GM12873 (cell line): ENCODE measurements at regions not wholly inside any gene's neighbourhood (a gene's known extent, or its start where the extent isn't known, plus 50 kb on each side); places are given as distances from the start of the nearest gene placed in this dataset.

ENCODE experiments used
- TF ChIP-seq, protein P1 (sequence below): IDR thresholded peaks from 2 replicates; pipeline ENCODE4 v1.5.1; 2012; ENCODE audit warnings: low read depth, mild to moderate bottlenecking, moderate library complexity, low read length, control low read depth; ENCODE audit not compliant: insufficient read depth; ENCODE audit errors: missing control alignments

DNA sequence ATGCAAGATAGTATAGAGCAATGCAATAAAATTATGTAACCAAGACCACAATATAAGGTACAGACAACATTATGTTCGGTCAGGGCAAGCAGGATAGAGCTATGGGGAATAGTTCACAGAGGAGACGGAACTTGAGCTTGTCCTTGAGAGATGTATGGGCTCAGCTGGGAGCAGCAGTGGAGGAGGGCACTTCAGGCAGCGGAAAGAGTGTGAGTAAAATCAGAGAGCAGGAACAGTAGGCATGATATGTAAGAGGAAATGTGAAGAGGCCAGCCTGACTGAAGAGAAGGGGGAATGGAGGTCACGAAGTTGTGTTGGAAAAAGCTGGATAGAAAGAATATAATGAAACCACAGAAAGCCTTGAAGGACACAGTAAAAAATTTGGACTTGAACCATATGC lies 217.2 kb upstream of the NOCT start:
- TF ChIP-seq, protein P1, sequence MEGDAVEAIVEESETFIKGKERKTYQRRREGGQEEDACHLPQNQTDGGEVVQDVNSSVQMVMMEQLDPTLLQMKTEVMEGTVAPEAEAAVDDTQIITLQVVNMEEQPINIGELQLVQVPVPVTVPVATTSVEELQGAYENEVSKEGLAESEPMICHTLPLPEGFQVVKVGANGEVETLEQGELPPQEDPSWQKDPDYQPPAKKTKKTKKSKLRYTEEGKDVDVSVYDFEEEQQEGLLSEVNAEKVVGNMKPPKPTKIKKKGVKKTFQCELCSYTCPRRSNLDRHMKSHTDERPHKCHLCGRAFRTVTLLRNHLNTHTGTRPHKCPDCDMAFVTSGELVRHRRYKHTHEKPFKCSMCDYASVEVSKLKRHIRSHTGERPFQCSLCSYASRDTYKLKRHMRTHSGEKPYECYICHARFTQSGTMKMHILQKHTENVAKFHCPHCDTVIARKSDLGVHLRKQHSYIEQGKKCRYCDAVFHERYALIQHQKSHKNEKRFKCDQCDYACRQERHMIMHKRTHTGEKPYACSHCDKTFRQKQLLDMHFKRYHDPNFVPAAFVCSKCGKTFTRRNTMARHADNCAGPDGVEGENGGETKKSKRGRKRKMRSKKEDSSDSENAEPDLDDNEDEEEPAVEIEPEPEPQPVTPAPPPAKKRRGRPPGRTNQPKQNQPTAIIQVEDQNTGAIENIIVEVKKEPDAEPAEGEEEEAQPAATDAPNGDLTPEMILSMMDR = no peak

DNA sequence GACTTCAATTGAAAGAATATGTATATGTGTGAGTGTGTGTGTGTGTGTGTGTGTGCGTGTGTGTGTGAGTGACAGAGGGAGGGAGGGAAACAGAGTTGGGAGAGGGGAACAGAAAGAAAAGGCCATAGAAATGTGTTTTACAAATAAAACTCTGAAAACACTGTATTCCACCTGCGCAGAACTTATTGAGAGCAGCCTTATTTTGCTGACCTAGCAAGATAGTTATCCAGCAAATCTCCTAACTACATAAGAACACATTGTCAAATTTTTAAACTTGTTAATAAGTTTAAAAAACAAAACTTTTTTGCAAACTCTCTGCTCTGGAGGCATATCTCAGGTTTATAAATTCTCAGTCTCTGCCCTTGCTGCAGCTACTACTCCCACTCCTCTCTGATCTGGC lies 217.9 kb upstream of the NOCT start:
- TF ChIP-seq, protein P1 = no peak

DNA sequence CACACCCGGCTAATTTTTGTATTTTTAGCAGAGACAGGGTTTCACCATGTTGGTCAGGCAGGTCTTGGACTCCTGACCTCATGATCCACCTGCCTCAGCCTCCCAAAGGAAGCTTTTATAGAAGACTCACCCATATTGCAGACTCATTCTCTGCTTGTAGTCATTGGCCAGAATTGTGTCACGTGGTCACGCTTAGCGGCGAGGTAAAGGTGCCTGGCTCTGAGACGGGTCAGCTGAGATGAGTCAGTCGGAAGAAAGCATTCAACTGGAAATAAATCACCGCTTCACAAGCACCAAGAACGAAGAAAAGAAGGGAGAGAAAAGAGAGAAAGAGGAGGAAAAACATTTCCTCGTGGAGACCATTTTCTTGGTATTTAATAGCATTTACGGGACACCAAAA lies 218.8 kb upstream of the NOCT start:
- TF ChIP-seq, protein P1 = no peak

DNA sequence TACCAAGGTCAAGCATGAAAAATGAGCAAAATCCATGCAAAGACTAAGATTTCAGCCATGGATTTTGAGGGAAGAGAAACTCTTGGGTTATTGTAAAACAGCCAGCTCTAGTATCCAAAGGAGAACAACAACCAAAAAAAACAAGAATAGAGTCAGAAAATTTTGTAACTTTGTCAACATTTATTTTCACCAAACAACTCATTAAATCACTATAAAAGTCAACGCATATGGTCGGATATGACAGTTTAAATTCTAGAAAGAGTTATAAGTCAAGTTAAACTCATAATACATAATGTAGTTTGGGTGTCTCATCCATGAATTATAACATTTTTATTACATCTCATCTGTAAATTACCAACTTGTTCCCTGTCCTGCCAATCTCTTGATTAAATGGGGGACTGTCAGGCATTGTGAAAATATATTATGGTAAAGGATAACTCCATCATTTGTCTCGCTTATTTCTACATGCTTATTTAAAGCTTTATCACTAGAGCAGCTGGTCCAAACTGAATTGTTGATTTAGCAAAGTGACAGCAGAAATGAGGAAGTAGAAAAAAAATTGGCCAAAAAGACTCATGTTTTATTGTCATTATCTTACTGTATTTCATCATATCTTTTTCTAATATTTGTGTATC lies 224.8 kb upstream of the NOCT start:
- TF ChIP-seq, protein P1 = no peak

DNA sequence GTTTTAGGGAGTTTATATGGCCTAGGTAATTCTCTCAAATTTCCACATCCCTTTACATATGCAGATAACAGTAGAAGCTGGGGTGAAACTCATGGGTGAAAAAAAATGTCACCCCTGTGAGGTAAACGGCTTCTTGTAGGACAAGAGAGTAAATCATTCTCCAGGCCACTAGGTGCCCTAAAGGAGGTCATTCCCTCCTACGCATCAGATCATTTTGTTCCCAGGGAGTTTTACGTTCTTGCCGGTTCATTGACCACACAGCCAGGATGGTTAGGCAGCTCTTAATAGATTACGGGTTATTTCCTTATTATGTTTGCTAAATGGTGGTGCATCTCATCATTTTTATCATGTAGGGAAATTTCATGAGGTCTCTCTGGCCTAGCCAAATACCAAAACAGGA lies 225.8 kb upstream of the NOCT start:
- TF ChIP-seq, protein P1 = no peak

DNA sequence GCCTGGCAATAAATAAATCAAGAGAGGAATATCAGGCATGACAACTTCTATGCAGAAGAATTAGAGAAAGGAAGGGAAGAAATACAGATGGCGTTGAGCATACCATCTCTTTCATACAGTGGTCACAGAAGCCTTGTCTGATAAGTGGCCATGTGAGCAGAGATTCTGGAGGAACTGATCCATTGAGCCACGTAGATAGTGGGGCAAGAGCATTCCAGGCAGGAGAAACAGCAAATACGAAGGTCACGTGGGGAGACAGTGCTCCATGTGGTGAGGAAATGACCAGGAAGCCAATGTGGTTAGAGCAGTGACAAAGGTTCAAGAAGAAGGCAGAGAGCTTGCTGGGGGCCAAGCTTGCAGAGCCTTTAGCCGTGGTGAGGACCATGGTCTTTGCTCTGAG lies 226.7 kb upstream of the NOCT start:
- TF ChIP-seq, protein P1 = no peak

DNA sequence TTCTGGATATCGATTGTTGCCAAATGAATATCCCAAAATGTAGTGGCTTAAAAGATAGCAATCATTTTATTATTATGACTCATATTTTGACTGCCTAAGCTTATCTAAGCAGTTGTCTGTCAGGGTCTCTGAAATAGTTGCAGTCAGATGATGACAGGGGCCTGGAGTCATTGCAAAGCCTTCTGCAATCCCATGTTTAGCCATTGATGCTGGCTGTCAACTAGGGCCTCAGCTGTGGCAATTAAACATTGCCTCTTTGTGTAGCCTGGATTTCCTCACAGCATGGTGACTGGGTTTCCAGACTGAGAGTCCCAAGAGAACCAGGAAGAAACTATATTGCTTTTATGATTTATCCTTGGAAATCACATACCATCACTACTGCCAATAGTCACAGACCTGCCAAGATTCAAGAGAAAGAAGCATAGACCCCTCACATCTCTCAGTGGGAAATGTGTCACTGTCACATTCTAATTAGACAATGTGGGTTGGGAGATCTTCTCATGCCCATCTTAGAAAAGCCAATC lies 227.3 kb upstream of the NOCT start:
- TF ChIP-seq, protein P1 = no peak
